Right lobe of liver (tissue), 4 donors: ENCODE measurements at regions not wholly inside any gene's neighbourhood (a gene's known extent, or its start where the extent isn't known, plus 50 kb on each side); places are given as distances from the start of the nearest gene placed in this dataset.

ENCODE experiments used
- POLR2A ChIP-seq: fragments of 450-650 bp; IDR thresholded peaks from one replicate; pipeline ENCODE4 v1.6.1; 2017; ENCODE audit warnings: antibody characterized with exemption, mild to moderate bottlenecking
- TF ChIP-seq, protein P1 (sequence below), 4 donors: fragments of 200-600 bp in 3 of 4; fragments of 450-650 bp in 1 of 4; IDR thresholded peaks; one replicate each; pipeline versions ENCODE4 v1.5.1 to v1.8.0; 2016 to 2022; ENCODE audit warnings: antibody characterized with exemption in 4 of 4, mild to moderate bottlenecking in 2 of 4
- donor health status: DM: no; HTN: no; CAD: no.
- donor health status: DM: no; HTN: no; CAD: no.
- donor health status: DM: no; HTN: yes; CAD: no.

DNA sequence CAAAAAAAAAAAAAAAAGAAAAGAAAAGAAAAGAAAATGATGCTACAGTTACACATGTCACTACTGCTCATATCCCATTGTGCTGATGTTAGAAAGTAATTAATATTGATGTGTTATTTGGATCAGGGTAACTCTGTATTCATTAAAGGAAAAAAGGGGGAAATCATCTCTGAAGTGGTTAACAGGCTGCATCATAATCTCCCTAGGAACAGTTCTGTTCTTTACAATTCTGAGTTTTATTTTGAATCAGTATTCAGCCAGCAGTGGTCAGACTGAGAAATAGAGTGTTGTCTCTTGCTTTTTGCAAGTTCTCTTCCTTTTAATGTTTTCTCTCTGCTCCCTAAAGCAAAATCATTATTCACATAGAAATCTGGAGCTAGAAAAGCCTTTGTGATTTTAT, 128.6 kb upstream of the CRY1 start:
- TF ChIP-seq, protein P1, sequence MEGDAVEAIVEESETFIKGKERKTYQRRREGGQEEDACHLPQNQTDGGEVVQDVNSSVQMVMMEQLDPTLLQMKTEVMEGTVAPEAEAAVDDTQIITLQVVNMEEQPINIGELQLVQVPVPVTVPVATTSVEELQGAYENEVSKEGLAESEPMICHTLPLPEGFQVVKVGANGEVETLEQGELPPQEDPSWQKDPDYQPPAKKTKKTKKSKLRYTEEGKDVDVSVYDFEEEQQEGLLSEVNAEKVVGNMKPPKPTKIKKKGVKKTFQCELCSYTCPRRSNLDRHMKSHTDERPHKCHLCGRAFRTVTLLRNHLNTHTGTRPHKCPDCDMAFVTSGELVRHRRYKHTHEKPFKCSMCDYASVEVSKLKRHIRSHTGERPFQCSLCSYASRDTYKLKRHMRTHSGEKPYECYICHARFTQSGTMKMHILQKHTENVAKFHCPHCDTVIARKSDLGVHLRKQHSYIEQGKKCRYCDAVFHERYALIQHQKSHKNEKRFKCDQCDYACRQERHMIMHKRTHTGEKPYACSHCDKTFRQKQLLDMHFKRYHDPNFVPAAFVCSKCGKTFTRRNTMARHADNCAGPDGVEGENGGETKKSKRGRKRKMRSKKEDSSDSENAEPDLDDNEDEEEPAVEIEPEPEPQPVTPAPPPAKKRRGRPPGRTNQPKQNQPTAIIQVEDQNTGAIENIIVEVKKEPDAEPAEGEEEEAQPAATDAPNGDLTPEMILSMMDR (IDR thresholded peaks at IDR 0.05): no peak
- TF ChIP-seq POLR2A: no peak
